Neural progenitor cell (in vitro differentiated cells): ENCODE measurements at regions not wholly inside any gene's neighbourhood (a gene's known extent, or its start where the extent isn't known, plus 50 kb on each side); places are given as distances from the start of the nearest gene placed in this dataset.

ENCODE experiments used
- CTCF ChIP-seq: fragments of 200-600 bp; sonication (generic); IDR thresholded peaks from 2 replicates; pipeline ENCODE4 v1.5.1; 2017; ENCODE audit warnings: antibody characterized with exemption, mild to moderate bottlenecking
- EZH2 ChIP-seq: fragments of 200-600 bp; sonication (generic); IDR thresholded peaks from 2 replicates; pipeline ENCODE4 v1.6.1; 2017; ENCODE audit warnings: antibody characterized with exemption, mild to moderate bottlenecking, moderate library complexity
- EZH2phosphoT487 ChIP-seq: fragments of 200-600 bp; sonication (generic); IDR thresholded peaks from 2 replicates; pipeline ENCODE4 v1.6.1; 2017; ENCODE audit warnings: antibody characterized with exemption

- TF ChIP-seq CTCF, result no peak
- no peak for TF ChIP-seq EZH2phosphoT487
- TF ChIP-seq EZH2, result no peak
Observed at GRCh38 chr13:73998631-73999030, 135.6 kb downstream of the KLF12 start.
